Esophagus muscularis mucosa (tissue), 4 donors: ENCODE measurements at regions not wholly inside any gene's neighbourhood (a gene's known extent, or its start where the extent isn't known, plus 50 kb on each side); places are given as distances from the start of the nearest gene placed in this dataset.
A peak's percentile ranks its signal among the peaks of the same experiment; 100 is the strongest.

Experiments used
- DNase-seq: peaks from one replicate; pipeline ENCODE4 v3.0.0-alpha.2; 2017; ENCODE audit errors: extremely low spot score
- H3K27ac ChIP-seq, 4 donors: fragments of 200-600 bp; sonication (generic); replicated peaks in 1 of 4; 1 replicate in 3 of 4; 2 replicates in 1 of 4; pipeline ENCODE4 v1.5.1; 2016 to 2019; ENCODE audit warnings: mild to moderate bottlenecking in 1 of 4
- H3K27me3 ChIP-seq, 4 donors: fragments of 200-600 bp; sonication (generic); one replicate each; pipeline versions ENCODE4 v1.5.1 to v1.6.0; 2016 to 2019
- H3K36me3 ChIP-seq, 4 donors: fragments of 200-600 bp; sonication (generic); one replicate each; pipeline ENCODE4 v1.5.1; 2016 to 2019
- H3K4me1 ChIP-seq, 4 donors: fragments of 200-600 bp; sonication (generic); one replicate each; pipeline ENCODE4 v1.5.1; 2016 to 2019
- H3K4me3 ChIP-seq, 4 donors: fragments of 200-600 bp; sonication (generic); 1 replicate in 2 of 4; 2 replicates in 2 of 4; pipeline ENCODE4 v1.5.1; 2016 to 2019; ENCODE audit warnings: mild to moderate bottlenecking in 4 of 4, moderate library complexity in 1 of 4
- H3K9me3 ChIP-seq, 4 donors: fragments of 200-600 bp; sonication (generic); 1 replicate in 3 of 4; 2 replicates in 1 of 4; pipeline ENCODE4 v1.5.1; 2016 to 2019
- CTCF ChIP-seq, 3 experiments: fragments of 200-600 bp in 2 of 3; fragments of 450-650 bp in 1 of 3; sonication (generic) in 2 of 3; IDR thresholded peaks; one replicate each; pipeline ENCODE4 v1.5.1; 2017 to 2019; ENCODE audit warnings: antibody characterized with exemption in 3 of 3, mild to moderate bottlenecking in 2 of 3, moderate library complexity in 1 of 3
- EP300 ChIP-seq: sonication (generic); formaldehyde crosslinking; IDR thresholded peaks from one replicate; pipeline ENCODE4 v1.6.1; 2017; ENCODE audit warnings: antibody characterized with exemption
- POLR2A ChIP-seq: fragments of 450-650 bp; IDR thresholded peaks from one replicate; pipeline ENCODE4 v1.6.1; 2017; ENCODE audit warnings: antibody characterized with exemption, moderate library complexity, mild to moderate bottlenecking, low read depth
- POLR2AphosphoS5 ChIP-seq, 2 donors: sonication (generic); formaldehyde crosslinking; IDR thresholded peaks; one replicate each; pipeline ENCODE4 v1.6.1; 2017; ENCODE audit warnings: antibody characterized with exemption in 2 of 2
- WGBS: methylation state at CpG from one replicate; pipeline ENCODE4 v1.1.5; 2018; 5-methylcytosine and 5-hydroxymethylcytosine counted together
- intact Hi-C: fragments of 100-400 bp; cut with DNase I; formaldehyde crosslinking; loops from one replicate; pipeline ENCODE4 v1.15.1; 2023

GRCh38 chr18:22347606-22348511 lies 69.9 kb downstream of the CTAGE1 start:
- peak; percentile 90 for DNase-seq
- TF ChIP-seq CTCF (IDR thresholded peaks at IDR 0.05) (no peak), POLR2AphosphoS5 (IDR thresholded peaks at IDR 0.05) (no peak), EP300 (no peak), POLR2A (no peak)
- Histone ChIP-seq H3K9me3 (no peaks in the 10 kb centered on the region), H3K36me3 (no peaks in the 10 kb centered on the region), H3K27ac (peak overlapping the region; percentile 45 to 81 (median 74)), H3K27me3 (peaks cover 0 to 7% (median 0%) of the 10 kb centered on the region in 4 donors), H3K4me3 (peak overlapping the region; percentile 56 to 61 (median 58)), H3K4me1 (peaks cover 38 to 46% (median 41%) of the 10 kb centered on the region in 4 donors)
- WGBS = 25% methylated on average over 26 of the region's 26 CpGs
- intact Hi-C loops = no loop called here

- Histone ChIP-seq H3K9me3 (no peaks in the 10 kb centered on the region), H3K27ac (peak overlapping the region; percentile 53 to 81 (median 68)), H3K27me3 (peaks cover 0 to 7% (median 0%) of the 10 kb centered on the region in 4 donors), H3K4me3 (peak overlapping the region in 3 of 4 donors; percentile 10 to 19 (median 16)), H3K36me3 (no peaks in the 10 kb centered on the region), H3K4me1 (peaks cover 38 to 46% (median 42%) of the 10 kb centered on the region in 4 donors)
- TF ChIP-seq POLR2AphosphoS5 (IDR thresholded peaks at IDR 0.05) (peak; percentile 42 to 68), CTCF (IDR thresholded peaks at IDR 0.05) (no peak), POLR2A (no peak)
- 25% methylated on average over 15 of the region's 15 CpGs for WGBS
- peak; percentile 85 for DNase-seq
- intact Hi-C loops = no loop called here
These were observed 70.6 kb downstream of the CTAGE1 start for GRCh38 chr18:22346953-22347605.

- intact Hi-C loops = no loop called here
- WGBS = 49% methylated on average over 2 of the region's 2 CpGs
- peaks cover 38 to 46% (median 42%) of the 10 kb centered on the region in 4 donors for H3K4me1 ChIP-seq
- no peaks in the 10 kb centered on the region for H3K9me3 ChIP-seq
- peak overlapping the region in 2 of 4 donors; percentile 10 to 16 for H3K4me3 ChIP-seq
- TF ChIP-seq CTCF (IDR thresholded peaks at IDR 0.05) (no peak), POLR2AphosphoS5 (IDR thresholded peaks at IDR 0.05) (peak in 1 of 2 donors; percentile 6)
- H3K27me3 ChIP-seq = peaks cover 0 to 7% (median 0%) of the 10 kb centered on the region in 4 donors
- DNase-seq = peak; percentile 91
- no peaks in the 10 kb centered on the region for H3K36me3 ChIP-seq
- peak overlapping the region; percentile 53 to 81 (median 68) for H3K27ac ChIP-seq
These were observed 71.2 kb downstream of the CTAGE1 start for GRCh38 chr18:22346401-22346952.

GRCh38 chr18:22345718-22346117 lies 72.0 kb downstream of the CTAGE1 start:
- H3K9me3 ChIP-seq = no peaks in the 10 kb centered on the region
- peaks cover 0 to 7% (median 0%) of the 10 kb centered on the region in 4 donors for H3K27me3 ChIP-seq
- peaks cover 38 to 46% (median 42%) of the 10 kb centered on the region in 4 donors for H3K4me1 ChIP-seq
- DNase-seq = peak; percentile 45
- no peak for TF ChIP-seq EP300
- H3K36me3 ChIP-seq = no peaks in the 10 kb centered on the region
- peak overlapping the region in 3 of 4 donors; percentile 60 to 81 (median 75) for H3K27ac ChIP-seq
- WGBS = 48% methylated on average over 2 of the region's 2 CpGs
- H3K4me3 ChIP-seq = no peak overlapping the region
- intact Hi-C loops = no loop called here
